ENCODE measurements at regions not wholly inside any gene's neighbourhood (a gene's known extent, or its start where the extent isn't known, plus 50 kb on each side); places are given as distances from the start of the nearest gene placed in this dataset.

DNA sequence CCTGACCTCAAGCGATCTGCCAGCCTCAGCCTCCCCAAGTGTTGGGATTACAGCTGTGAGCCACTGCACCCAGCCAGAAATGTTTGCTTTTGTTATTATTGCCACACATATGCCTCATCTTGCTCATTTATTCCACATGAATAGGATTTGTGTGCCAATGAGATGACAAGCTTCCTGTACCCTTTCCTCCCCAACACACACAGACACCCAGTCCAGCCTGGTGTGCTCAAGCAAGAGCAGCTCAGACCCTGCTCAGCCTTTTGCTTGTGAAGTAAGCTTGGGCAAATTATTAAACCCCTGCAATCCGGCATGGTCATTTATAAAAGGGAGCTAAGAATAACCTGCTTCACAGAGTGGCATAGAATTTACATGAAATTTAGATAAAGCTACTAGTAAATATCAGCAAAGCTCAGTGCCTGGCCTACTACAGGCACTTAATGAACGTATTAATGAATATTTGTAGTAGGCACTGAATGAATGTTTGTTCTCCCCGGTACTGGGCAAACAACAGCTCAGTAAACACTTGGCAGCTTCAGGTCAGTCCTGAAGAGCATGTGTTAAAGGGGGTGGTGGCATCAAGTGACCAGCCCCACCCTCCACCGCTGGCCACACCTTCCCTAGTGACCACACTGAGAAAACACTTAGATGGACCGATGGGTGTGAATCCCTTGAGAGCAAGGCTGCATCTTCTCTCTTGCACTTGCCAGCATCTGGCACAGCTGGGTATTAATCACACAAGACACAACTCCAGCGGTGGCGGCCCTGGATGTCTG, 280.2 kb downstream of the SRBD1 start:
- TF ChIP-seq, protein P1, sequence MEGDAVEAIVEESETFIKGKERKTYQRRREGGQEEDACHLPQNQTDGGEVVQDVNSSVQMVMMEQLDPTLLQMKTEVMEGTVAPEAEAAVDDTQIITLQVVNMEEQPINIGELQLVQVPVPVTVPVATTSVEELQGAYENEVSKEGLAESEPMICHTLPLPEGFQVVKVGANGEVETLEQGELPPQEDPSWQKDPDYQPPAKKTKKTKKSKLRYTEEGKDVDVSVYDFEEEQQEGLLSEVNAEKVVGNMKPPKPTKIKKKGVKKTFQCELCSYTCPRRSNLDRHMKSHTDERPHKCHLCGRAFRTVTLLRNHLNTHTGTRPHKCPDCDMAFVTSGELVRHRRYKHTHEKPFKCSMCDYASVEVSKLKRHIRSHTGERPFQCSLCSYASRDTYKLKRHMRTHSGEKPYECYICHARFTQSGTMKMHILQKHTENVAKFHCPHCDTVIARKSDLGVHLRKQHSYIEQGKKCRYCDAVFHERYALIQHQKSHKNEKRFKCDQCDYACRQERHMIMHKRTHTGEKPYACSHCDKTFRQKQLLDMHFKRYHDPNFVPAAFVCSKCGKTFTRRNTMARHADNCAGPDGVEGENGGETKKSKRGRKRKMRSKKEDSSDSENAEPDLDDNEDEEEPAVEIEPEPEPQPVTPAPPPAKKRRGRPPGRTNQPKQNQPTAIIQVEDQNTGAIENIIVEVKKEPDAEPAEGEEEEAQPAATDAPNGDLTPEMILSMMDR (IDR thresholded peaks at IDR 0.05) = no peak
- no peak for TF ChIP-seq POLR2A (IDR thresholded peaks at IDR 0.05)
- no peak for TF ChIP-seq EP300 (IDR thresholded peaks at IDR 0.05)

Data from ovary (tissue), 3 donors.